CD4-positive, alpha-beta T cell treated with Interleukin-6 for 4 hours (primary cell): ENCODE measurements at regions not wholly inside any gene's neighbourhood (a gene's known extent, or its start where the extent isn't known, plus 50 kb on each side); places are given as distances from the start of the nearest gene placed in this dataset.

Experiments
- DNase-seq: peaks from one replicate; pipeline ENCODE4 v3.0.0-alpha.2; 2020; ENCODE audit warnings: mixed read lengths

DNA sequence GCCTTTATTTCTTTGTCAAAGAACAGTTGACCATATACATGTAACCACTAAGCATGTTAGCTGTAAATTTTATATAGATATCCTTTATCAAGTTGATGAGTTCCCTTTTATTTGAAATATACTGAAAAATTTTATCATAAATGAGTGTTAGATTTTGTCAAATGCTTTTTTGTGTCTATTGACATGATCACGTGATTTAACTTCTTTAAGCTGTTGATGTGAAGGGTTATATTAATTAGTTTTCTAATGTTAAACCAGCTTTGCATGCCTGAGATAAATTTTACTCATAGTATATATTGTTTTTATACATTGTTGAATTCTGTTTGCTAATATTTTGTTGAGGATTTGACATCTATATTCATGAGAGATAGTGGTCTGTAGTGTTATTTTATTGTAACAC lies 241.9 kb upstream of the CDH20 start:
- DNase-seq: no peak

DNA sequence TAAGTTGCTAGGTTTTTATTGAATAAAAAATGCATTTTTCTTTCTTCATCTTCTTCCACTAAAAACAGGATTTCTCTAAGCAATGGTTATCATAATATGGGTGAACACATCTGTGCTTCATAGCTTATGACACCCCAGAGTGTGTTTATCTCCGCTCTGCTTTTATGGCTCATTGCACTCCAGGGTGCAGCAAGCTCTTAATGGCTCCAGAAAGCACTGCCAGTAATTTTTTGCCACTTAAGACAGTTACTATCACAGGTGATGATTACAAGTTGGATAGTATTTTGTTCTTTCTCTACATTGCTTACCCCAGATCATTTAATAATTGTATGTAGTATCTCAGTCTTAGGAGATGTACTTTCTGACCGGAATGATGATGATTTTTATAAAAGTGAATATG lies 239.3 kb upstream of the CDH20 start:
- DNase-seq: no peak

DNA sequence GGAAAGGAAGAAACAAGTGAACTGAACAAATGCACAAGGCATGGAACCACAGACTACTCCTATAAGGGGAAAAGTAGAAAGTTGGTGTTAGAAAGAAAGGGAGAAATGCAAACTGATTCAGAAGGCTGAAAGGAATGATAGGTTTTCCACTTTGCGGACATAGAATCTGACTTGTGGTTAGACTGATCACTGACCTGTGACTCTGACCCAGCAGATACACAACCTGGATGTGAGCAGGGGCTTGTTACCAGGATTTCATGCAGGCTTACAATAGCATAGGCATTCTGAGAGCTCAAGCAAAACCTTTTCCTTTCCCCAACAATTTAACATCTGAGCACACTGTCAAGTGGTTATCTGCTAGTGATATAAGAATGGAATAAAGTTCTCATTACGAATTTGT lies 237.0 kb upstream of the CDH20 start:
- DNase-seq: no peak

DNA sequence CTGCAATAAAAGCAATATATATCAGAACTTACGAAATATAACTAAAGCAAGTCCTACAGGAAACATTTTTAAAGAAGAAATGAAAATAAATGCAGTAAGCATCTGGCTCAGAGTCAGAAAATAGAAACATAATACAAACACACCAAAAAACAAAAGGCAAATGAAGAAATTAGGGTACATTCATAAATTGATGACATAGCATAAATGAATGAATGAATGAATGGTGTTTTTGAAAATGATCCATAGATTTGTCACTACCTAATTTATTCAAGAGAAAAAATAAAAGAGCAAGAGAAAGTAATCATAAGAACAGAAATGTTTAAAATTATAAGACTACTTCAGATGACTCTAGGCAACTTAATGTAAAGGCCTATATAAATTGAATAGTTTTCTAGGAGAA lies 226.1 kb upstream of the CDH20 start:
- no peak for DNase-seq

DNA sequence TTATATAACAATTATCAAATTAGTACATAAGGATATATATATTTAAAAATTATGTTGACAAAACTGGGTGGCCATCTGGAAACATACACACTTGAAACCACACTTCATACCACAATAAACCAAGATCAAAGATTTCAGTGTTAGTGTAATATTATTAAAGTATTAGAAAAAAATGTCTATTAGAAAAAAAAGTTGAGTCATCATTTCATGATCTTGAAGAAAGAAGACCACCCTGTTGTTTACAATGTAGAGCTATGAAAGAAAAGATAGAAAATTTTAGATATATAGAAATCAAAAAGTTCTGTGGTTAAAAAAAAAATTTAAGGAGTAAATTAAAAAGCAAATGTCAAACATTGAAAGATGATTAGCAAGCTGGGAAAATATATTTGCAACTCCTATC lies 224.5 kb upstream of the CDH20 start:
- no peak for DNase-seq

GRCh38 chr18:61123309-61123708 lies 209.9 kb upstream of the CDH20 start:
- no peak for DNase-seq

DNA sequence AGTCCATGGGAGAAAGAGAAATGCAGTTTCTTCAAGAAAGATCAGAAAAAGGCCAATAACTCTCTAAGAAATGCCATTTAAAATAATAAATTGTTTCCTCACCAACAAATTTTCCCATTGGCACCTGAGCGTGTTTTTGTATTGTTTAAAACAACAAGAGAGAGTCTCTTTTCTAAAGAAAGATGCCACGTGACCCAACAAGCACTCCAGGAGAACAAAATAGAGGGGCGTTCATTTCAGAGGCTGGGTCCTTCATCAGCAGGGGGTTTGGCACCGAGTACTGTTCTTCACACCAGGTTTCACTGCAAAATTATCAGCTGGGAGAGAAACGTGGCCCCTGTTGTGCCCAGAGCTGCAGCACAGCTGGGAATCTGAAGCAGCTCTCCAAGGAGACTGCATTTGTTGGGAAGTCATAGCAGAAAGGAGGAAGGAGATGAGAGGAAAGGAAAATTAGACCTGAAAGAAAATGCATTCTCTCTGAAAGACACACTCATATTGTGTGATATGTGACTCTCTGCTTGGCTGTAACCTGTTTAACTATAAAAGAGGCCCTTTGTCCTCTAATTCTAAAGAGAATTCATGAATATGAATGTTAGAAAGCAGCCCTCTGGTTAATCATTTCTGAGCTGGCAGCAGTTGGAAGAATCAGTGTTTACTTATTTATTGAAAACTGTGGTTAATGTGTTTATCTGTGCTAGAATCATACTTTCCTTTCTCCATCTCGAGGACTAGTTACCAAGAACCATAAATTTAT lies 205.3 kb upstream of the CDH20 start:
- DNase-seq: no peak

DNA sequence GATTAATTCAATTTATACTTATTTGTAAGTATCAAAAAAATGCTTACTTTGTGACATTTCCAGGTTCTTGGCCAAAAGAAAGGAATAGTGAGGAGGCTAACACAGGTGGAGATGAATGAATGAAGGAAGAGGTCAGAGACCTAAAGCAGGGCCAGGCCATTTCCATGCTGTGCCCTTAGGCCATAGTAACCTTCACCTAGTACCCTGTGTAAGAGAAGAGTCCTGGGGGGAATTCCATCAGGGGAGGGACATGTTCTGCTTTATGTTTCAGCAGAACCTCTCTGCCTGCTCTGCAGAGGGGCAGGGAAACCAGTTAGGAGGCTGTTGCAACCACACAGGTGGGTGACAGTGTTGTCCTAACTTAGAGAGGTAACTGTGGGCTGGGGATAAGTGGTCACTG lies 204.2 kb upstream of the CDH20 start:
- DNase-seq: no peak

- DNase-seq: no peak
These were observed 201.2 kb upstream of the CDH20 start for GRCh38 chr18:61132031-61132430.

DNA sequence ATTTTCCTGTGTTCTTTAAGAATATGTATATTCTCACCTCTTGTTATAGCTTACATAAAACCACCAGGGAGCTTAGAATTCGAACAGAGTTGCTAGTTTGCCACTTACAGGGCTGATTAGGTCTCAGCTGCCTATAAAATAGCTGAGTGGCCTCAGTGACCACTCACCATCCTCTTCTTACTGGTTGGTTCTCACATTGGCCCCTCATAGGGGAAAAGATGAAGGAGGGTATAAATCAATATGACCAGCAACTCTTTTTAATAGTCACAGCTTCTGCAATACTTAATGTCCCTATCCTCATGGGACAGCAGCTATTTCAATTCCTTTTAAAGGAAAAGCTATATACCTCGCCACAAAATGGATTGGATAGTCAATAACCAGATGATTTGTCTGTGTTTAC lies 199.4 kb upstream of the CDH20 start:
- no peak for DNase-seq

GRCh38 chr18:61136711-61137251 lies 196.4 kb upstream of the CDH20 start:
- no peak for DNase-seq

DNA sequence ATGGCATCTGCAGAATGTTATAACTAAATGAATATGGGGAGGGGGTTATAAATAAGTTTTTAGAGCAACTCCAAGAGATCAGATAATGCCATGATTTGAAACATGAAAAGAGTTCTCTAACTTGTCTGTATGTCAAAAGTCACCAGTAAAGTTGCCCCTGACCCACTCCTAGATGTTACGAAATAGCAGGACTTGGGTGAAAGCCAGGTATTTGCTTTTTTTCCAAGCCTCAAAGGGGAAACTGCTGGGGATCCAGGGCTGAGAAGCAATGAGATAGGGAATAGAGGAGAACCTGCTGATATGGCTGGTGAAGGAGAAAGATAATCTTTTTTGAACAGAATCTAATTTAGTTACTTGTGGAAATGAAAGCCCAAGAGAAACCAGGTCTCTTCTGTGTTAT lies 191.5 kb upstream of the CDH20 start:
- DNase-seq: no peak

- no peak for DNase-seq
These were observed 184.9 kb upstream of the CDH20 start for GRCh38 chr18:61148322-61148721.

DNA sequence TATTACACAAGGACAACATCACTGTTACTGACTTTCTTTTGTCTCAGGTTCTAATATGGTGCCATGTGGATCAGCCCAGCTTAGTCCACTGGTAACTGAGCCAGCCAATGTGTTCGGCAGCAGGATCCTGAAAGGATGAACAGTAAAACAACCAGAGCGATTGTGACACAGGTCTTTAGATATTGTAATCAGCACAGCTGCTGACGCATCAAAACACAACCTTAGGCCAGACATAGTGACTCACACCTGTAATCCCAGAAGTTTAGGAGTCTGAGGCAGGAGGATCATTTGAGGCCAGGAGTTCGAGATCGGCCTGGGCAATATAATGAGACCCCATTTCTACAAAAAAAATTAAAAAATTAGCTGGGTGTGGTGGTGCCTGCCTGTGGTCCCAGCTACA lies 183.4 kb upstream of the CDH20 start:
- no peak for DNase-seq

- DNase-seq: no peak
These were observed 179.7 kb upstream of the CDH20 start for GRCh38 chr18:61153571-61153970.

DNA sequence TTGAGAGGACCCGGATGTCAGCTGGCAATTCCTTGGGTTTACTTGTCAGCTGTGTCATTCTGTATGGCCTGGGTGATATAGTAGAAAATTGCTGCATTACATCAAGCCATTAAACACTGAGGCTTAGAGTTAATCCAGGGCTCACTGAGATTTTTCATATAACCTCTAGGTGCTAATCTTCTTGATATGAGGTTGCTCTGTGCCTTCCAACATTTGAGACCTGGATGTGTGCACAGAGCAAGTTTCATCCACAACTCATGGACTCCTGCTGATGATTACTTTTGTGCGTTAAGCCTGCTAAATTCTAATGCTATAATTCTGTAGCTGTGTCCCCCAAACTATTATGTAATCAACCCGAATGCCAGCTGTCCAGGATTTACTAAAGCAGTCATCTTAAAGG lies 178.4 kb upstream of the CDH20 start:
- DNase-seq: no peak

DNA sequence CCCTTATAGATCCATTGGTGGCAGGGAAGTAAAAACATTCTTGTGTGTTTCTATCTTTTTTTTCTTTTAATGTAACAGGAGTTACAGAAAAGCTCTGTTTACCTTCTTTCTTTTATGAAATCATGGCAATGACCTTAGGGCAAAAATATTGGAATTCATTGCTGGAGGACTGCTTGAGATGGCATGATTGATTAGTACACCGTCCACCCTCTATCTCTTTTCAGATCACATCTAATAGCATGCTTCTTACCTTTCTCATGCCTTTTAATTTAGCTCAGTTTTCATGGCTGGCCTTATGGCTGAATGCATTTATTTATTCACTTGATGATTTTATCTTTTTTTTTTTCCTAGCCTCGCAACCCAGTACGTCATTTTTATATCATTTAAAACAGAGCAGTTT lies 177.6 kb upstream of the CDH20 start:
- no peak for DNase-seq

GRCh38 chr18:61157451-61157850 lies 175.8 kb upstream of the CDH20 start:
- DNase-seq: no peak

DNA sequence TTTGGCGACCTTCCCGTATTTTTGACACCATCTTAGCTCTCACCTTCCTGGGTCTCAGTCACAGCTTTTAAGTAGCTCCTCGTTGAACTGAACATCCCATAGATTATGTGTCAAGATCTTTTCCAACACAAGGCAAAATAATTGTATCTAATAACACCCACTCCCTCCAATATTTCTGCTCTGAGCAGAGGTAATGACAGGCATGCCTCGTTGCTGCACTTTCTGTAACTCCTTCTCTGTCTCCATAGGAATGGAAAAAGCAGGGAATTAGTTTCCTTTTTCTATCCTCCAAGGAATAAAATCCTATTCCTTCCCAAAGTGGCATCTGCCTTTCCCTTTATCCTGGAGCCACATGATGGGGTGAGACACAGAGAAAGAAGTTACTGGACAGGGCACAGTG lies 174.0 kb upstream of the CDH20 start:
- no peak for DNase-seq

DNA sequence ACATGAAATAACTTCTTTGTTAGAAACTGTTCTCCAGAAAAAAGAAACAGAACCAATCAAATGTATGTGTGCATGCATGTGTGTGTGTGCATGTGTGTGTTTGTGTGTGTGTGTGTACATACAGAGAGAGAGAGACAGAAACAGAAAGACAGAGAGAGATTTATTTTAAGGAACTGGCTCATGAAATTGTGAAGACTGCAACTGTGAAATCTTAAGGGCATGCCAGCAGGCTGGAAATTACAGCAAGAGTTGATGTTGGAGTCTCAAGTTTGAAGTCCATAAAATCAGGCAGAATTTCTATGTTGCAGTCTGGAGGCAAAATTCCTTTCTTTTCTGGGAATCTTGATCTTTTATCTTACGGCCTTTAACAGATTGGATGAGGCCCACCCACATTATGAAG lies 168.9 kb upstream of the CDH20 start:
- no peak for DNase-seq

GRCh38 chr18:61167902-61168301 lies 165.3 kb upstream of the CDH20 start:
- no peak for DNase-seq

DNA sequence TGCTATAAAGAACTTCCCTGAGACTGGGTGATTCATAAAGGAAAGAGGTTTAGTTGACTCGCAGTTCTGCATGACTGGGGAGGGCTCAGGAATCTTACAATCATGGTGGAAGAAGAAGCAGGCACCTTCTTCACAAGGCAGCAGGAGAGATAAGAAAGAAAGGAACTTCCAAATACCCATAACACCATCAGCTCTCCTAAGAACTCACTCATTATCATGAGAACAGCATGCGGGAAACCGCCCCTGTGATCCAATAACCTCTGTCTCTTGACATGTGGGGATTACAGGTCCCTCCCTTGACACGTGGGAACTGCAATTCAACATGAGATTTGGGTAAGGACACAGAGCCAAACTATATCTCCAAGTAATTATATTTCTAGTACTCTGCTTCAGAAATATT lies 163.8 kb upstream of the CDH20 start:
- no peak for DNase-seq

GRCh38 chr18:61172624-61173023 lies 160.6 kb upstream of the CDH20 start:
- no peak for DNase-seq

- DNase-seq: no peak
These were observed 159.7 kb upstream of the CDH20 start for GRCh38 chr18:61173554-61173953.

DNA sequence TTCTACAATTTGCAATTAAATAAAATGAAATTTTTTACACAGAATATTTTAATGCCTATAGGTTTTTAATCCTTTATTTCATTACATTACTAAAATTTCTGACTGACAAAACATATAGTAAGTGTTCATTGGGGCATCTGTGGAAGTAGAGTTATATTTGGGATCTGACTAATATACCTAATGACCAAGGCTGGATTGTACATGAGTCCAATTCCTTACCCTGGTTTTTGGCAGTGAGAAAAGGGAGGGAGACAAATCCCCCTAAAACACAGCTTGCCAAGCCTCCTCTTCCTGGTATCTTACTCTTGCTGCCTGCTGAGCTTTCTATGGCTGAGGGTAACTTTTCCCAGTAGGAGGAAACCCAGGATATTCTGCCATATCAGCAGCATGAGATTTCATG lies 149.4 kb upstream of the CDH20 start:
- DNase-seq: no peak
